ENCODE measurements at regions not wholly inside any gene's neighbourhood (a gene's known extent, or its start where the extent isn't known, plus 50 kb on each side); places are given as distances from the start of the nearest gene placed in this dataset.

GRCh38 chr18:22628795-22629510 lies 211.2 kb upstream of the CTAGE1 start:
- DNase-seq: no peak

- DNase-seq: no peak
These were observed 213.3 kb upstream of the CTAGE1 start for GRCh38 chr18:22630980-22631379.

DNA sequence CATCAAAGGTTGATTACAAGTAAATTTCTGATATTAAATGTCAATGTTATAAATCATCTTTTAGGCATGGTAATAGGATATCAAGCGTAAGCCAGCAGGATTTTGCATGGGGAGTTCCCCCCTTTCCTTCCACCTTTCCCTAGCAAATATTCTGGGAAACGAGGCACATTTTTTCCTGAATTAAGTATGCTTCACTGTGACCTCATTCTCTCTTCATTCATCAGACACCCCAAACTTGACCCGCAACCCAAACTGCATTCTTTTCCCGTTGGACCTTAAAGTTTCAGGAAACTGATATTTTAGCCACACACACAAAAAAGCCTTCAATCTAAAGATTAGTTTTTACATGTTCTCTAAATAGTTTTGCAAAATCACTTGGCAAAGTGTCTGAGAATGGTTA lies 214.5 kb upstream of the CTAGE1 start:
- no peak for DNase-seq

DNA sequence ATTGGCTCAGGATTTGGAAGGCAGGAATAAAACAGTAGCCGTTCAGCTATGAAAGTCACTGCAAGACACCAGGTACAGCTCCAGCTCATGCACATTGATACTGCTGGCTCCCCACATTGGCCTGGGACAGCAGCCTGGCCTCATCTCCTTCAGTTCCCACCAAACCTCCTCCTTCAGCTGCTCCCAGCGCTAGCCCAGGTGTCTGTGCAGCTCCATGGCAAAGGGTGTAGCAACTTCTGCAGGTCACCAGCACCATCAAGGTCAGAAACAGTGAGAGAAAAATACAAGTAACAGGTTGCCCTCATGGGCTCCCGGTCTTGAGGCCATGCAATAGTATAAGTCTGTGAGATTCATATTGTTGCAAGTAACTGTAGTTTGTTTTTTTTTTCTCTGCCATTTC lies 216.7 kb upstream of the CTAGE1 start:
- DNase-seq: no peak

DNA sequence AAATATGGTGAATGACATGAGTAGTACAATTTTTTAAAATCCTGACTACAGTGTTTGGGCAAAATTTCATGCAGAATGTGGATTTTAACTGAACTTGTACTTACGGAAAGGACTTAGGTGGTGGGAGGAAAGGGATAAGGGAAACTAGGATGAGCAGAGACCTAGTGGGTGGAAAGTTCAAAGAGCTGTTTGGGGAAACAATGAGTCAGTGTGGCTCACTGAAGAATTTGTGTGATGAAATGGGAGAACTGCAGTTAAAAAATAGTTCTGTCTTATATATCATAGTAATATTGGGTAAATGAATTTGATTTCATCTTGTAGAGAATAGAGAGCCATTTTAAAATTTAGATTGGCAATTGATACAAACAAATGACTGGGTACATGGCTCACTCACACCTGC lies 220.1 kb upstream of the CTAGE1 start:
- DNase-seq: no peak

- no peak for DNase-seq
These were observed 221.3 kb upstream of the CTAGE1 start for GRCh38 chr18:22639026-22639463.

- DNase-seq: no peak
These were observed 221.8 kb upstream of the CTAGE1 start for GRCh38 chr18:22639561-22639960.

DNA sequence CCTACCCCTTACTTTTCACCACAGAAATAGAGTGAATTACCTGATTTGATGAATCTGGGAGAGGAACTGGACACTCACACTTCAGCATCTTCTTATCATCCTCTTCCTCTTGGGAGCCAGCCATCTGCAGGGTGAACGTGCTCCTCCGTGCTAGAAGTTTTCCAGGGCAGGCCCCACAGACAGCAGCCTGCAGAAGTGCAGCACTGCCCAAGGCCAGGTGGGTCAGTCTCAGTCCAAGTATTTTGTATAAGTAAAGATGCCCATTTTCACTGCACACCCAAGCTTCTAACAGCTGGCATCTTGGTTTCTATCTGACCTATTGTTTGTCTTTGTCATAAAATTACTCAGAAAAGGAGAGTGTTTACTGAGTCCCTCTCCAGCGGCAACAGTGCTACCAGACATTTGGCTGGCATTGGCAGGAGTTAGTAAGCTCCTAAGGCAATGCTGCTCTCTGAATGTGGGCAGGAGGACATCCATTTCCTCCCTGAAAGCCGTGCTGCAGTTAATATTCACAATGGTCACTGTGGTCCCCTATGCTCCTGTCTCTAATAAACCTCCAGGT lies 222.6 kb upstream of the CTAGE1 start:
- no peak for DNase-seq

DNA sequence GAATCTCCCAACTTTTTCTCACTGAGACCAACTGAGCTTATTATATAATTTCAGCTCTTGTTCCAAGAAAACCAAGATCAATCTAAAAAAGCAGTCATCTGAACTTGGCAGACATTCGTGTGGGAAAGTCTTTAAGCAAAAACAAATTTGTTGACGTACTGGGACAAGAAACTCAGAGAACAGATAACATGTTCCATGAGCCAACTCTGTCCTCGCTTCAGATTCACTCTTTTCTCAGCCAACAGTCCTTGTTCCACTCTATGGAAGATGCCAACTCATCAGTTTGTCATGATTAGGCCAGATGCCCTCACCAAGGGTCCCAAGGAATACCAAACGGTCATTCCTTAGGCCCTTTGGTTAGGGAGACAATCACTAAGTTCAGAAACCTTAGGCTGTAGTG lies 224.2 kb upstream of the CTAGE1 start:
- no peak for DNase-seq

DNA sequence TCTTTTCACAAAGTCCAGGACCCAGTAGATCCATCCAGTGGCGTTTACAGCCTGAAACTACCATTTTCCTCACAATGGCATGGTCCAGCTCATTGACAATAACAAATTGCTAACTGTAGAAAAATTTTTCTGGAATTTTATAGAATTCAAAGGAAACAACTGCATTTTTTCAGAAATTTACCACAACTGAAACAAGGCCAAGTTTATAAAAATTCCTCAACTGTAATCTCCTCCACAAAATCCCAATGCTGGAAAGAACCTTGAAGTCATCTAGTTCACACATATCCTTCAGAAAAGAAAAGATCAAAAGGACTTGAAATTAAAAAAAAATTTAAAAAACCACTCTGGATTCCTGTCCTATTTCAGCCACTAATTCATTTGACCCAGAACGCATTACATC lies 226.0 kb upstream of the CTAGE1 start:
- no peak for DNase-seq

DNA sequence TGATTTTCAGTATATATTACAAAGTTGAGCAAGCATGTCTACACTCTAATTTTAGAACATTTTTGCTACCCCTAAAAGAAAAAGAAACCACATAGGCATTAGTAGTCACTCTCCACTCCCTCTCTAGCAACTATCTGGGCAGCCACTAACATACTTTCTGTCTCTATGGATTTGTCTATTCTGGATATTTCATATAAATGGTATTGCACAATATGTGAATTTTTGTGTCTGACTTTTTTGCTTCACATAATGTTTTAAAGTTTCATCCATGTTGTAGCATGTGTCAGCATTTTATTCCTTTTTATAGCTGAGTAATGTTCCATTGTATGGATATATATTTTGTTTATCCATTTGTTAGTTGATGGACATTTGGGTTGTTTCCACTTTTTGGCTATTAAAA lies 232.5 kb upstream of the CTAGE1 start:
- no peak for DNase-seq

DNA sequence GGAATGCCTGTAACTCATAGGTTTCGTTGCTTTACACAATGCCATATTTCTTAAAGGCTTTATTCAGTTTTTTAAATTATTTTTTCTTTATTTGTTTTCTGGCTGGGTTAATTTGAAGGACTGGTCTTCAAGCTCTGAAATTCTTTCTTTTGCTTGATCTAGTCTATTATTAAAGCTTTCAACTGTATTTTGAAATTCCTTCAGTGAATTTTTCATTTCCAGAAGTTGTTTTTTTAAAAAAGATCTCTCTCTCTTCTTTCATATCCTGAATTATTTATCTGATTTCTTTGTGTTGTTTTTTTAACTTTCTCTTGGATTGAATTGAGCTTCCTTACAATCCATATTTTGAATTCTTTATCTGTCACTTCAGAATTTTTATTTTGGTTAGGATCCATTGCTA lies 239.9 kb upstream of the CTAGE1 start:
- DNase-seq: no peak

DNA sequence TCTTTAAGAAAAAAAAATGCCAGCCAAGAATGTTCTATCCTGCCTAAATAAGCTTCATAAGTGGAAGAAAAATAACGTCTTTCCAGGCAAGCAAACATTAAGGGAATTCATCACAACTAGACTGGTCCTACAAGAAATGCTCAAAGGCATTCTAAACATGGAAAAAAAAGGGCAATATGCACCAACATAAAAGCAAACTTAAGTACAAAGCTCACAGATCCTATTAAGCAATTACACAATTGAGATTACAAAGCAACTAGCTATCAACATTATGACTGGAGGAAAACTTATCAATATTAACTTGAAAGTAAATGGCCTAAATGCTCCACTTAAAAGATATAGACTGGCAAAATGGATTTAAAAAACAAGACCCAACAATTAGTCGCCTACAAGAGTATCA lies 240.6 kb upstream of the CTAGE1 start:
- no peak for DNase-seq

DNA sequence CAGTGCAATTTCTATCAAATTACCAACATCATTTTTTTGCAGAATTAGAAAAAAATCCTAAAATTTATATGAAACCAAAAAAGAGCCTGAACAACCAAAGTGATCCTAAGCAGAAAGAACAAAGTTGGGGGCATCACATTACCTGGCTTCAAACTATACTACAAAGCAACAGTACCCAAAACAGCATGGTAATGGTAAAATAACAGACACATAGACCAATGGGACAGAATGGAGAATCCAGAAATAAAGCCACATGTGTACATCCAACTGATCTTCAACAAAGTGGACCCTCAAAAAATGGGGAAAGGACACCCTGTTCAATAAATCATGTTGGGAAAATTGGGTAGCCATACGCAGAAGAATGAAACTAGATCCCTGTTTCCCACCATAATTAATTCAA lies 245.7 kb upstream of the CTAGE1 start:
- no peak for DNase-seq

GRCh38 chr18:22666411-22666940 lies 248.8 kb upstream of the CTAGE1 start:
- DNase-seq: no peak

DNA sequence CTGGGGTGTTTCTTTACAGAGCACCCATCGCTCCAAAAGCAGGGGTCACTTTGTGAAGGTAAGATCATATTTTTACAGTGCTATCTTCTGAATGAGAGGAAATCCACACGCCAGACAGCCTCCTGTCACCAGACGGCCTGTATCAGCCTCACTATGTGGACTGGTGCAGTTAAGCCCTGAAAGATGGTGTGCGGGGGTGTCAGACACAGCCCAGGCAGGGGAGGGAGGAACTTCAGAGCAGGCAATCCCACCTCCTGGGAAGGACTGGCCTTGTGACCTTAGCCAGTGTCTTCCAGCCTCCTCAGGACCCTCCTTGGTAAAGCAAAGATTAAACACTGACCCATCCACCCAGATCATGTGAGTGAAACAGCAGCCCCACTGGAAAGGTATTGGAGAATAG lies 249.4 kb upstream of the CTAGE1 start:
- no peak for DNase-seq

DNA sequence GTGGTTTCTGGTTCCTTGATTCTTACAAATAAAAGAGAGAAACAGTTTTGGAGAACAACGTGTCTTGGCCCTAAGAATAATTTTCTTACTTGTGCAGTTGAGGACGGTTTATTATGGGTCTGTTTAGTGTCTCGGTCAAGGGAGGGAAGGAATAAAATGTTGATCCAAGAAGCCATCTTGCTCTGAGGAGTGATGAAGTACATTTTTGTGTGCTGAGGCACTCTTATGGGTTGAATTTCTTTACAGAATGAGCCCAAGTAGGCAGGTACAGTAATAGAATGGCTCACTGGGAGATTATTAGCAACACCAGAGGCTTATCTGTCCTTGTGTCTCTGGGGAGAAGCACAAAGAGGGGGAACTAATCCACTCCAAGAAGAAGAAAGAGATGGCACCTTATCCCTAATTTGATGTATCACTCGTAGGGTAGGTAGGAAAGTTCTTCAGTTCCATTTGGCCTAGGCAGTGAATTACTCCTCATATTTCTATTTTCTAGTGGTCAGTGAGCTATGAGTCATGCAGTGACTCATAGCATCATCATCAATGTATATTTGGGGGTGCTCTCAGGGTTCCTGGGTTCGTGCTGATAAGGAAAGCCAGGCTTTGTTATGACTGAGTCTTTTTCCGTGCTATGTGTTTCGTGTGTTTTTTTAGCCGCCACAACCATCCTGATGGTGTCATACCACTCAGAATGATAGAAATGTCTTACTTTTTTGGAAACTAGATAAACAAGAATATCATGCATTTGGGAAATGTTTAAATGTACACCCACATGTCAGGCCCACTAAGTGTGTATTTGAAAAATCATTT lies 250.1 kb upstream of the CTAGE1 start:
- no peak for DNase-seq

DNA sequence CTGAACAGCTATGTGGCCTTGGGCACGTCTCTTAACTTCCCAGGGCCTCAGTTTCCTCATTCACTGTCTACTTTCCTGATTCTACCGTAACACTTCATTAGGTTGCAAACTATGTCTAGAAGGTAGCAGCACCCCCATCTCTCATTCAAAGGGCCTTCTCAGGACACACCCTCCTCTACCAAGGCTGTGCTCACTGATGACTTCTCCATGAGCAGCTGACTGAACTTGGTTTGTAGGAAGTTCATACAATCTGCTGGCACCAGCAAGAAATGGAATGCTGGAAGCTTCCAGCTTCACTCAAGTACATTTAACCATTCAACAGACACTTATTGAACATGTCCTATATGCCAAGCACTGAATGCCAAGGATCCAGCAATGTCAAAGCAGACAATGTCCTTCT lies 250.8 kb upstream of the CTAGE1 start:
- DNase-seq: no peak

DNA sequence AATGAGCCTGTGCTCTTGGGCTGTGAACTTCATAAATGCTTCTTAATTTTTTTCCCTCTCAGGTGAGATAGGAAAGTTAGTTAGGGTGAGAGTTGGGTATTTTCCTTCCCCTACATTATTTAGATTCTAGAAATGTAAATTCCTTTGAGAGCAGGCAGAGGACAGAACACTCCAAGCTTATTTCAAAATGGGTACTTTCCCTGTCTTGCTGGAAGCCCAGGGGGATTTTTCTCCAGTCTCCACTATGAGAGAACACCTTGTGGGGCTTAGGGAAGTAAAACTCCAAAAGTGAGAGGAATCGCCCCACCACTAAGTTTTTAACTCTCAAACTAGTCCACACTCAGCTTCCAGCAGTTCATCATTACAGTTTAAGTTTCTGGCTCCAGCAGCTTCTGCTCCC lies 253.2 kb upstream of the CTAGE1 start:
- no peak for DNase-seq

- DNase-seq: no peak
These were observed 255.6 kb upstream of the CTAGE1 start for GRCh38 chr18:22673182-22673862.

GRCh38 chr18:22674272-22674671 lies 256.6 kb upstream of the CTAGE1 start:
- no peak for DNase-seq

- DNase-seq: no peak
These were observed 257.3 kb upstream of the CTAGE1 start for GRCh38 chr18:22675006-22675405.

GRCh38 chr18:22676423-22676822 lies 256.7 kb upstream of the RBBP8 start:
- no peak for DNase-seq

All from NCI-H748 treated with DMSO at 0.1 percent for 48 hours (cell line).